M059J (cell line): ENCODE measurements at regions not wholly inside any gene's neighbourhood (a gene's known extent, or its start where the extent isn't known, plus 50 kb on each side); places are given as distances from the start of the nearest gene placed in this dataset.
"Not testable (repeated sequence)": the region's sequence is repeated elsewhere in the genome, so short reads cannot be mapped to it uniquely, and the experiment has no call there.

ENCODE experiments used
- DNase-seq: peaks from one replicate; pipeline ENCODE4 v3.0.0-alpha.2; 2012; ENCODE audit warnings: low read depth

DNA sequence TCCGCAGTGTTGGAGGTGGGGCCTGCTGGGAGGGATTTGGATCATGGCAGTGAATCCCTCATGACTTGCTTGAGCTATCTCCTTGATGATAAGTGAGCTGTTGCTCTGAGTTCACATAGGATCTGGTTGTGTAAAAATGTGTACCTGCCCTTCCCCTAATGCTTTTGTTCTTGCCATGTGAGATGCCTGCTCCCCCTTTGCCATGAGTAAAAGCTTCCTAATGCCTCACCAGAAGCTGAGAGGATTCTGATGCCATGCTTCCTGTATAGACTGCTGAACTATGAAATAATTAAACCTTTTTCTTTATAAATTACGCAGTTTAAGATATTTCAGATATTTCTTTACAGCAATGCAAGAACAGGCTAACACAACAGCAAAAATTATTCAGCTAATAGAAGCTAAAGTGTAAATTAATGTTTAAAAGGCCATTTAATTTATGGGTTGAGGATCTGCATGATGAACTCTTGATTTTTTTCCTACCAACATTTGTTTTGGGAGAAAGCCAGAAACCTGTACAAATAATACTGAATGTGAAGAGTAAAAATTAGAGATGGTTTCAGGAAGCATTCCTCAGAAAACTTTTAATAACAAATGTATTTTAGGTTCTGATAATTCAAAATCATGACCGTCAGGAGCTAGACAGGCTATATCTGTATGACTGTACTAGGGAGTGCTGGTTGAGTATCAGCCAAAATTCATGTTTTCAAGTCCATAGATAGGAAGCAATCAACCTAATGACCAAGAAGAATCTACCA lies 177.5 kb upstream of the GRIA4 start:
- no peak for DNase-seq

DNA sequence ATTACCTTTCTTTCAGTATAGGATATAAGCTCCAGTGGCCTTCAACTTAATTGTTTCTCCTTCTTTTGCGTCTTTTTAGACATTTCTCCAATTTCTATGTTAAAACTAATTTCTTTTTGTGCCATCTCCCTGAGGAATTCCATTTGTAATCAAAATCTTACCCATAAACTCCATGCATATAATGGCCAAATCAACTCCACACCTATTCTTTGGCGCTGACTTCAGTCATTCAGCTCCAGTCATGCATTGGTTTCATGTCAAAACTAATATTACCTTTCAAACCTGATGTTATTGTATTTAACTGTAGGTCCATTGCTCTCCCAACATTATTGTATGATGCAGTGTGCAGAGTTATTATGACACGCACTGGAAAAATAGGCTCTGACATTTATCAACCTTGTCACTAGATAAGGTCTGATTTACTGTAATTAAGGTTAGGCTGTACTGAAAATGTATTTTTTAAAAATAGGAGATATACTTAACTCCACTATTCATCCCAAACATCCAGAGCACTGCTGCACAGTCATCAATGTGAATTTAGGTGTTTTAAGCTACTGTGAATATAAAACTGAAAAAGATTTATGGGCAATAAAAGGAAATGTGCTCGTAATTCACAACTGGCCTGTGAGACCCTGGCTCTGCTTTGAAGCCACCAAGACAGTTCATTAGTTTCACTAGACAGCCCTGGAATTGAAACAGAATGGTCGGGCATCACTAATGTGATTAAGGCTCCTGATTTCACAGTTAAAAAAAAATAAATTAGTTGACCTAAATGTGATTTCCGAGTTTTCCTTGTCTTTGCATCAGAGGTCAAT lies 180.6 kb upstream of the GRIA4 start:
- DNase-seq = no peak

DNA sequence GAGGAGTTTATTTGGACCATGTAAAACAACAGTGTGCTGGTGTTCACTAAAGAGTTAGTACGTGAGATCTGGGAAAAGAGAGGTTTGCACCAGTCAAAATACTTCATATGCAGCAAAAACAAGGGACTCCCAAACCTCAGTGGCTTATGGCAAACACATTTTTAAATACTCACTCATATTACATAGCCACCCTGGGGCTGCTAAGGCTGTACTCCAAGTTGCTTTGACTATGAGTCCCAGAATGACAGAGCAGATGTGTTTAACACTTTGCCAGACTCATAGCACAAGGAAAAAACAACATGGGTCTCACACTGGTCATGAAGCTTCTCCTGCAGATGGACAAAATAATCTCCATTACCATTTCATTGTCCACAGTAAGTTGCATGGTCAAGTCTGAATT lies 202.8 kb upstream of the GRIA4 start:
- DNase-seq = no peak

DNA sequence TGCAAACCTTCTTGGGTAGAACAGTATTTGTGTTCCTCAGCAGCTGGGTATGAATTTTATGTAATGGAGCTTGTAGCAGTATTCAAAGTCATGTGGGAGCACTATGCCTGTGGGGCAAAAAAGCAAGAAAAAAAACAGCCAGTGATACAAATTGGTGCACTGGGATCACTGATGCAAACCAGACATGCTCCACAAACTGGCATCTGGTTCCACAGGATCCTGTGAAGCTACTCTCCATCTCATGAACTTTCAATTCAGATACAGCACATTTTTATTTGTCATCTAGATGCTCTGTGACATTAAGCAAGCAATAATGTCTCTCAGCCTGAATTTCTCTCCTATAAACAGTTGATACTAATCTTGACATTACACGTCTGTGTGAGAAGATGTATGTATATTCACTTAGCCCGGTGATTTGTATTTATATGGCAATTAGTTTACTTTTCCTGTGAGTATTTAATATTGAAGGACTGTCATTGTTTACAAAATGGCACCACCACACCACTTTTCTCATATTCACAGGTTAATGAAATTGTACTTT lies 208.5 kb upstream of the GRIA4 start:
- DNase-seq = no peak

- no peak for DNase-seq
These were observed 210.4 kb upstream of the GRIA4 start for GRCh38 chr11:105399511-105399910.

DNA sequence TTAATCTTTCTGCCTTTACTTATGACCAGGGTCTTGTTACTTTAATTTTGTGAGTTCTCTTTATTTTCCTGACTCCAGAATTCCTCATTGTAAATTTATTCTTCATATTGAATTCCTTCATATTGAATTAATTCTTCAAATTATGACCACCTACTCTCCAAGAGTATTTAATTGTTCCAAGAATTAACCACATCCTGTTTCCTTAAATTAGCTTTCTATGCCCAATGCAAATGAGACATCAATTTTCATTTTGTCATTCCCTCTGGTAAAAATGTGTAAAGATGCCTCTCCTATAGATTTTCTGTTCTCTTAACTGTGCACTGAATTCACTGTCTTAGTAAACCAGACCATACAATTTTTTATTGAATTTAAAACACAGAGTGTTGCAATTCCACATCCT lies 211.2 kb upstream of the GRIA4 start:
- no peak for DNase-seq

DNA sequence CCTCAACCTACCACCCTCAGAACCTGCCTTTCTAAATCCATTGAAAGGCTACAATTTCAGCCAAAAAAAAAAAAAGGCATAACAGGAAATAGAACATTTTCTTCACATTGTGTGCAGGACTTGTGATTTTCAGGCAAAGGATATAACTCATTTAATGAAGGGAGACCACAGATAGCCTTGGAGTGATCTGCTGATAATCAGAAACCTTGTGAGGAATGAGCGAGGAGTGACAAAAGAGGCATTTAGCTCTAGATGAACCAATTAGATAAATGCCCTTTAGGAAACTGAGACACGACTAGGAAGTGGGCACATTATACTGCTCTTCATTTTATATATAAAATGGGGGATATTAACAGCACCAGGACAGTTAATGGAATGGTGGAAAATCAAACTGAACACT lies 216.5 kb upstream of the GRIA4 start:
- DNase-seq = no peak

- DNase-seq = peak; percentile 42
These were observed 217.3 kb upstream of the GRIA4 start for GRCh38 chr11:105392556-105392955.

DNA sequence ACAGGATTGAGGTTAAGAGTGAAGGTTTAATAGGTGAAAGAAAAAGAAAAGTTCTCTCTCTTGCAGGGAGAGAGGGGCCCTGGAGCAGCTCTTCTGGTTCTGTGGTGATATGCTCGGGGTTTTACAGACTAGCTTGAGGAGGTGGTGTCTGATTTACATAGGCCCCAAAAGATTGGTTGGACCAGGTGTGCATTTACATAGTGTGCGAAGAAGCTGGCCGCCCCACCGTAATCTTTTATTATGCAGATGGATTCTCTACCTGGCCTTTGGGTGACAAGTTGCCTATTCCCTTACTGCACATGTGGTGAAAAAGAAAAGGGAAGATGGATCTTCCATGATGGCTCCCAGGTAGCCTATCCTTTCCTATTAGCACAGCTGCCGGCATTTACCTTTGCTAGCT lies 219.9 kb upstream of the GRIA4 start:
- no peak for DNase-seq

GRCh38 chr11:105388006-105388405 lies 221.9 kb upstream of the GRIA4 start:
- no peak for DNase-seq

GRCh38 chr11:105381941-105382340 lies 227.9 kb upstream of the GRIA4 start:
- no peak for DNase-seq

DNA sequence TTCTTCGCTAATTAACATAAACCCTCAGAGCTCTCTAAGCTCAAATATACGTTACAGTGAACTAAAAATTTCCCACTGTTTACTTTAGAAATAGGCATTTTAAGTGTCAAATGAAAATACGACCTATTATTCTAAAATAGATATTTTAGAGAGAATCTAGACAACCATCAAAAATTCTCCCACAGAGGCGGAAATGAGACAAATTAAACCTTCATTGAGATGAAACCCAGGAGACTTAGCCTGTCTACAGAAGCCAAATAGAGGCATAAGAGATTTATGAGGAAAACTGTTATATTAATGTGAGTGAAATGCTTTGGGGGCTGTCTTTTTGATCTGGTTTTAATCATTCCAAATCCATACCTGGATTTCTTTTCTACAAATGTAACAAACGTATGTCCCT lies 232.0 kb upstream of the GRIA4 start:
- no peak for DNase-seq

DNA sequence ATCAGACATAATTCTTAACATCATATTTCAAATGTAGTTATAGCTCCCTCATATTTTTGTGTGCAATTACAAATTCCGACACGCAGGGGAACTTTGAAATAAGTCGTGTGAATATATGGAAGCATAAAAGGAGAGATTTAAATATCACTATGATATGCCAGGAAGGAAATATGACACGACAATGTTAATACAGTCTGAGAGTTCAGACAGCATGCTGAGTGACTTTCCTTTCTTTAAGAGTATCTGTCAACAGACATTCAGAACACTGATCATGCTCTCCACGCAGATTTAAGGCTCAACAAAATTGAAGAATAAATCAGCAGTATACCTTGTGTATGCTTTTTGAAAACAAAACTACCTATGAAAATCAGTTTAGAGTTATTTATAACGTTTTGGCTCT lies 232.6 kb upstream of the CARD18 start:
- no peak for DNase-seq

DNA sequence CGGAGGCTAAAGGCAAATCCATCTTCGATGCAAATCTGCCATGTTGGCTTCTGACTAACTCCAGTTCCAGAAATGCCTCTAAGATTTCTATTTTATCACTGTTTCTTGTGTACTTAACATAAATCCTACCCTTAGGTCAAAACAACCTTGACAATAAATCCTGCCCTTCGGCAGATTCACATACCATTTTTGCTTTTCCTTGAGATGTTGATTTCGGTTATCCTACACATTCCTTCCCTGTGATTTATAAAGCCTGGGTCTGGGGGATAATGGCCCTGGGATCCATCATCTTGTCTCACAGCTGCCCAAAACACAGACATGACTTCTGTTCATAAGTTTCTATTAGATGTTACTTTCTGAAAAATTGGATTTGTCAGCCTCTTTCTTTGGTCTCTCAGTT lies 231.7 kb upstream of the CARD18 start:
- no peak for DNase-seq

GRCh38 chr11:105368711-105369110 lies 229.1 kb upstream of the CARD18 start:
- DNase-seq = no peak

GRCh38 chr11:105367129-105367528 lies 227.6 kb upstream of the CARD18 start:
- no peak for DNase-seq

- no peak for DNase-seq
These were observed 222.1 kb upstream of the CARD18 start for GRCh38 chr11:105361651-105362050.

- DNase-seq = peak; percentile 61
These were observed 218.2 kb upstream of the CARD18 start for GRCh38 chr11:105357764-105358163.

DNA sequence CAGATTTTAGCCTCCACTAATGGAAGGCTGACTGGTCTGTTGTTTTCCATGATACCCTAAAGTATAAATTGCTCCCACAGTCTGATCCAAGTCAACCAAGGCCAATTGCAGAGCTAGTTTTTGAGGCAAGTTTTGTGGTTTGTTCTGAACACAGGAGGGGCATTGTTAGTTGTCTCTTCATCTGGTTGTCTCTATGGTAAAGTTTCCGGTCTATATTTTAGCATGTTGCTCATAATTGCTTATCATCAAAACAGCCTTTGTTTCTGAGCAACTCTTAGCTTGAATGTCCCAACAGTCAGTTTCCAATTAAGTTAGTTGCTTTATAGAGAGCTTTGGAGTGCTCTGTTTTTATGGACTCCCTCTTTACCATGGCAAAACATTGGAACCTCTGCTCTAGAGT lies 217.6 kb upstream of the CARD18 start:
- no peak for DNase-seq

- DNase-seq = not testable (repeated sequence)
These were observed 210.3 kb upstream of the CARD18 start for GRCh38 chr11:105349867-105350266.

GRCh38 chr11:105344938-105345337 lies 205.4 kb upstream of the CARD18 start:
- no peak for DNase-seq

GRCh38 chr11:105334025-105334714 lies 194.6 kb upstream of the CARD18 start:
- DNase-seq = no peak
